ENCODE measurements at regions not wholly inside any gene's neighbourhood (a gene's known extent, or its start where the extent isn't known, plus 50 kb on each side); places are given as distances from the start of the nearest gene placed in this dataset.

- no peak overlapping the region for H3K4me2 ChIP-seq
- no peak overlapping the region for H2AFZ ChIP-seq (ENCODE audit: low read depth)
- no peaks in the 10 kb centered on the region for H3K9me2 ChIP-seq
- peak; percentile 71 for DNase-seq
- no peaks in the 10 kb centered on the region for H3K79me2 ChIP-seq (ENCODE audit: insufficient read depth)
- ChIA-PET POLR2A (interaction anchor here (1.5 kb wide), 1 partner anchor 114 kb away, joined by 3 read pairs; no protein-coding TSS in a partner anchor), CTCF (interaction anchor here (0.6 to 4.6 kb wide), 11 partner anchors 12 to 1092 kb away, joined by 3 to 35 read pairs (median 4); no protein-coding TSS in a partner anchor)
- peak; percentile 18; the same call in 1 of the 2 replicates for TF ChIP-seq TCF12 (IDR thresholded peaks at IDR 0.05)
- TF ChIP-seq ELF1 (IDR thresholded peaks at IDR 0.05), result no peak
- TF ChIP-seq USF1 (IDR thresholded peaks at IDR 0.05; ENCODE audit: borderline replicate concordance, low read depth), result no peak
- no peak for TF ChIP-seq REST (IDR thresholded peaks at IDR 0.05; ENCODE audit: low read depth, low read length)
- no peak for TF ChIP-seq YY1 (IDR thresholded peaks at IDR 0.05; ENCODE audit: low read depth)
- TF ChIP-seq RXRA (IDR thresholded peaks at IDR 0.05; ENCODE audit: borderline replicate concordance, low read depth), result no peak
- no peak for TF ChIP-seq NRF1 (IDR thresholded peaks at IDR 0.05; ENCODE audit: low read depth, low read length)
- peak in 1 of 2 experiments; percentile 73; a peak in 2 of 4 replicates for TF ChIP-seq EP300 (IDR thresholded peaks at IDR 0.05; ENCODE audit: borderline replicate concordance in 1 of 2, low read depth in 1 of 2, low read length in 1 of 2)
- TF ChIP-seq FOXJ3 (CRISPR knock-in tag; IDR thresholded peaks at IDR 0.05), result 0 out of 2 replicates have a peak, but pooled peaks have one; percentile 23
- peak; percentile 63 for TF ChIP-seq GATA2 (CRISPR knock-in tag; IDR thresholded peaks at IDR 0.05)
- no peak for TF ChIP-seq TAF1 (IDR thresholded peaks at IDR 0.05; ENCODE audit: borderline replicate concordance, low read depth, low read length)
- TF ChIP-seq MAX (IDR thresholded peaks at IDR 0.05; ENCODE audit: low read depth), result no peak
- no peak for TF ChIP-seq MXI1 (IDR thresholded peaks at IDR 0.05; ENCODE audit: low read depth, low read length)
- H3K4me1 ChIP-seq (ENCODE audit: control insufficient read depth in 1 of 2, insufficient read depth in 2 of 2, low read depth in 1 of 2, low read length in 1 of 2), result peaks cover 6% of the 10 kb centered on the region in 2 experiments; a peak in 2 of 4 replicates
- no peak overlapping the region for H3K4me3 ChIP-seq (ENCODE audit: low read depth in 2 of 2, low read length in 1 of 2)
- no peaks in the 10 kb centered on the region for H3K27me3 ChIP-seq (ENCODE audit: insufficient read depth)
- H4K20me1 ChIP-seq (ENCODE audit: insufficient read depth), result no peaks in the 10 kb centered on the region
- H3K27ac ChIP-seq (ENCODE audit: low read depth in 2 of 2, low read length in 1 of 2), result peak overlapping the region in 1 of 2 experiments; percentile 54; a peak in 2 of 4 replicates
- 68% methylated on average over 5 of the region's 5 CpGs for WGBS (ENCODE audit: low lambda C conversion rate)
- no peak overlapping the region for H3K9ac ChIP-seq
- no peaks in the 10 kb centered on the region for H3K36me3 ChIP-seq (replicated peaks in 1 of 2; ENCODE audit: control insufficient read depth in 1 of 2, insufficient read depth in 2 of 2, low read length in 1 of 2)
- no peaks in the 10 kb centered on the region for H3F3A ChIP-seq (replicated peaks; ENCODE audit: insufficient read depth)
- H3K9me3 ChIP-seq, result no peaks in the 10 kb centered on the region
Measured at GRCh38 chr1:17488995-17489767, 49.7 kb upstream of the RCC2 start.
